H1 (cell line): ENCODE measurements at regions not wholly inside any gene's neighbourhood (a gene's known extent, or its start where the extent isn't known, plus 50 kb on each side); places are given as distances from the start of the nearest gene placed in this dataset.

Experiments used
- ATF2 ChIP-seq: IDR thresholded peaks from 2 replicates; pipeline ENCODE4 v1.6.1; 2012; ENCODE audit warnings: low read length, inconsistent platforms
- CHD1 ChIP-seq: IDR thresholded peaks from 2 replicates; pipeline ENCODE4 v1.6.1; 2012; ENCODE audit warnings: low read depth, low read length, improper control_type of control experiment
- NRF1 ChIP-seq: IDR thresholded peaks from 2 replicates; pipeline ENCODE4 v1.6.1; 2011; ENCODE audit warnings: mild to moderate bottlenecking, low read depth, low read length, improper control_type of control experiment
- SAP30 ChIP-seq: fragments of 300-600 bp; sonication (generic); IDR thresholded peaks from 2 replicates; pipeline ENCODE4 v1.7.1; 2012; ENCODE audit warnings: low read length, moderate library complexity, mild to moderate bottlenecking, inconsistent platforms; ENCODE audit not compliant: insufficient read depth, insufficient replicate concordance
- TBP ChIP-seq: IDR thresholded peaks from 2 replicates; pipeline ENCODE4 v1.6.1; 2011; ENCODE audit warnings: low read depth, low read length, improper control_type of control experiment
- YY1 ChIP-seq: IDR thresholded peaks from 2 replicates; pipeline ENCODE4 v1.6.1; 2011; ENCODE audit warnings: low read depth, mild to moderate bottlenecking, low read length
- ZNF274 ChIP-seq: IDR thresholded peaks from 2 replicates; pipeline ENCODE4 v1.7.0; 2012; ENCODE audit warnings: low read length, borderline replicate concordance; ENCODE audit errors: extremely low read depth

GRCh38 chr3:139265131-139266016, 78.4 kb upstream of the MRPS22 start (continued):
- TF ChIP-seq YY1 (no peak), SAP30 (no peak), NRF1 (no peak), ZNF274 (no peak), ATF2 (no peak), CHD1 (no peak), TBP (no peak)
- TF ChIP-seq, all 59 proteins: peak for 0
